ENCODE measurements at regions not wholly inside any gene's neighbourhood (a gene's known extent, or its start where the extent isn't known, plus 50 kb on each side); places are given as distances from the start of the nearest gene placed in this dataset.
"Not testable (repeated sequence)": the region's sequence is repeated elsewhere in the genome, so short reads cannot be mapped to it uniquely, and the experiment has no call there.

GRCh38 chr5:85604786-85605185 lies 1013.0 kb upstream of the COX7C start:
- DNase-seq (ENCODE audit: low spot score in 2 of 2, unreplicated experiment in 2 of 2), result no peak
- Mint-ChIP-seq H3K4me1 (no peaks in the 10 kb centered on the region), H3K36me3 (no peaks in the 10 kb centered on the region), H3K27ac (no peak overlapping the region), H3K4me3 (no peak overlapping the region), H3K9me3 (peaks cover 13% of the 10 kb centered on the region), H3K27me3 (ENCODE audit: low read depth) (no peaks in the 10 kb centered on the region)
- no peak for TF ChIP-seq CTCF (IDR thresholded peaks at IDR 0.05; ENCODE audit: unreplicated experiment)

- Mint-ChIP-seq H3K36me3 (no peaks in the 10 kb centered on the region), H3K4me3 (no peak overlapping the region), H3K27me3 (ENCODE audit: low read depth) (no peaks in the 10 kb centered on the region), H3K9me3 (peaks cover 13% of the 10 kb centered on the region), H3K4me1 (no peaks in the 10 kb centered on the region), H3K27ac (no peak overlapping the region)
- TF ChIP-seq CTCF (IDR thresholded peaks at IDR 0.05; ENCODE audit: unreplicated experiment), result no peak
- no peak for DNase-seq (ENCODE audit: low spot score in 2 of 2, unreplicated experiment in 2 of 2)
Measured at GRCh38 chr5:85605381-85605780, 1012.4 kb upstream of the COX7C start.

- H3K9me3 Mint-ChIP-seq, result peaks cover 14% of the 10 kb centered on the region
- no peak overlapping the region for H3K27ac Mint-ChIP-seq
- no peak for DNase-seq (ENCODE audit: low spot score in 2 of 2, unreplicated experiment in 2 of 2)
- TF ChIP-seq CTCF (IDR thresholded peaks at IDR 0.05; ENCODE audit: unreplicated experiment), result no peak
- H3K4me1 Mint-ChIP-seq, result no peaks in the 10 kb centered on the region
- no peaks in the 10 kb centered on the region for H3K27me3 Mint-ChIP-seq (ENCODE audit: low read depth)
- no peak overlapping the region for H3K4me3 Mint-ChIP-seq
- no peaks in the 10 kb centered on the region for H3K36me3 Mint-ChIP-seq
Measured at GRCh38 chr5:85614489-85614888, 1003.3 kb upstream of the COX7C start.

- TF ChIP-seq CTCF (IDR thresholded peaks at IDR 0.05; ENCODE audit: unreplicated experiment), result no peak
- H3K27ac Mint-ChIP-seq, result no peak overlapping the region
- DNase-seq (ENCODE audit: low spot score in 2 of 2, unreplicated experiment in 2 of 2), result no peak
- no peaks in the 10 kb centered on the region for H3K27me3 Mint-ChIP-seq (ENCODE audit: low read depth)
- no peak overlapping the region for H3K4me3 Mint-ChIP-seq
- no peaks in the 10 kb centered on the region for H3K36me3 Mint-ChIP-seq
- peaks cover 9% of the 10 kb centered on the region for H3K4me1 Mint-ChIP-seq
- peaks cover 21% of the 10 kb centered on the region for H3K9me3 Mint-ChIP-seq
Measured at GRCh38 chr5:85621668-85622067, 996.1 kb upstream of the COX7C start.

GRCh38 chr5:85628153-85628552 lies 989.6 kb upstream of the COX7C start:
- H3K27ac Mint-ChIP-seq, result no peak overlapping the region

GRCh38 chr5:85638495-85639125 lies 979.1 kb upstream of the COX7C start:
- H3K36me3 Mint-ChIP-seq; DNase-seq (ENCODE audit: low spot score in 2 of 2, unreplicated experiment in 2 of 2); H3K4me1 Mint-ChIP-seq; H3K27me3 Mint-ChIP-seq (ENCODE audit: low read depth); H3K27ac Mint-ChIP-seq; H3K9me3 Mint-ChIP-seq: not testable (repeated sequence)
- H3K4me3 Mint-ChIP-seq, result peak overlapping the region; percentile 10

More at GRCh38 chr5:85628153-85628552, 989.6 kb upstream of the COX7C start:
- no peak for TF ChIP-seq CTCF (IDR thresholded peaks at IDR 0.05; ENCODE audit: unreplicated experiment)
- Mint-ChIP-seq H3K27me3 (ENCODE audit: low read depth) (no peaks in the 10 kb centered on the region), H3K4me1 (peaks cover 20% of the 10 kb centered on the region), H3K36me3 (no peaks in the 10 kb centered on the region), H3K9me3 (no peaks in the 10 kb centered on the region), H3K4me3 (no peak overlapping the region)
- no peak for DNase-seq (ENCODE audit: low spot score in 2 of 2, unreplicated experiment in 2 of 2)

Measured in mesothelial cell of epicardium (in vitro differentiated cells).